HFFc6 (cell line): ENCODE measurements at regions not wholly inside any gene's neighbourhood (a gene's known extent, or its start where the extent isn't known, plus 50 kb on each side); places are given as distances from the start of the nearest gene placed in this dataset.

Experiments
- DNase-seq: peaks from one replicate; pipeline ENCODE4 v3.0.0-alpha.2; 2018
- H3K27ac Mint-ChIP-seq: 2 replicates; pipeline ENCODE4 v1.8.0; 2020; ENCODE audit warnings: mild to moderate bottlenecking, mixed read lengths
- H3K27me3 Mint-ChIP-seq: 2 replicates; pipeline ENCODE4 v1.8.0; 2021; ENCODE audit warnings: mild to moderate bottlenecking, moderate library complexity, mixed read lengths; ENCODE audit not compliant: insufficient read depth
- H3K36me3 Mint-ChIP-seq: 2 replicates; pipeline ENCODE4 v1.8.0; 2021; ENCODE audit warnings: low read depth, mixed read lengths
- H3K4me1 Mint-ChIP-seq: 2 replicates; pipeline ENCODE4 v1.8.0; 2020; ENCODE audit warnings: low read depth, mixed read lengths
- H3K4me3 Mint-ChIP-seq: 2 replicates; pipeline ENCODE4 v1.8.0; 2020; ENCODE audit warnings: mild to moderate bottlenecking, moderate library complexity, mixed read lengths
- H3K9me3 Mint-ChIP-seq: 2 replicates; pipeline ENCODE4 v1.8.0; 2020; ENCODE audit warnings: mild to moderate bottlenecking, mixed read lengths
- CTCF ChIP-seq: fragments of 200-600 bp; sonication (generic); IDR thresholded peaks from 2 replicates; pipeline ENCODE4 v1.5.0; 2021; ENCODE audit warnings: antibody characterized with exemption, mild to moderate bottlenecking

DNA sequence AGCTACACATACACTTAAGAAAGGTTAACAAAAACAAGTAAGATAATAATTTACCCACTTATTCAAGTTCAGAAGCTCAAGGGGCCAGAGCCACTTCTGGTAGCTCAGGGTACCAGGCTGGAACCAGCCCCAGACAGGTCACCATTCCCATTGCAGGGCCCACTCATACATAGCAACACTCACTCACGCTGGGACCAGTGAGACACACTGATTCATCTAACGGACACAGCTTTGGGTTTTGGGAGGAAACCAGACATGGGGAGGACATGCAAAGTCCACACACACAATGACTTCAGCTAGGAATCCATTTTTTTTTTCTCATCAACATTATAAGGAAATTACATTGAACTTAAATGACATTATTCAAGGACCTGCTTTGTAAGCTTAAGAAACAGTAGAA is 169.1 kb downstream of the ZC3H11B start:
- peaks cover 8% of the 10 kb centered on the region; the same call in 1 of the 2 replicates for H3K9me3 Mint-ChIP-seq
- H3K4me3 Mint-ChIP-seq: no peak overlapping the region
- peaks cover 3% of the 10 kb centered on the region for H3K27me3 Mint-ChIP-seq
- H3K27ac Mint-ChIP-seq: no peak overlapping the region
- H3K36me3 Mint-ChIP-seq: no peaks in the 10 kb centered on the region
- TF ChIP-seq CTCF: no peak
- DNase-seq: no peak
- H3K4me1 Mint-ChIP-seq: peaks cover 17% of the 10 kb centered on the region; the same call in 1 of the 2 replicates

- no peak for TF ChIP-seq CTCF
- H3K4me3 Mint-ChIP-seq: no peak overlapping the region
- H3K36me3 Mint-ChIP-seq: no peaks in the 10 kb centered on the region
- peaks cover 3% of the 10 kb centered on the region for H3K27me3 Mint-ChIP-seq
- H3K4me1 Mint-ChIP-seq: peaks cover 17% of the 10 kb centered on the region; the same call in 1 of the 2 replicates
- DNase-seq: peak; percentile 53
- H3K27ac Mint-ChIP-seq: no peak overlapping the region
- peaks cover 8% of the 10 kb centered on the region; the same call in 1 of the 2 replicates for H3K9me3 Mint-ChIP-seq
Observed at GRCh38 chr1:219442611-219443061, 170.3 kb downstream of the ZC3H11B start.

DNA sequence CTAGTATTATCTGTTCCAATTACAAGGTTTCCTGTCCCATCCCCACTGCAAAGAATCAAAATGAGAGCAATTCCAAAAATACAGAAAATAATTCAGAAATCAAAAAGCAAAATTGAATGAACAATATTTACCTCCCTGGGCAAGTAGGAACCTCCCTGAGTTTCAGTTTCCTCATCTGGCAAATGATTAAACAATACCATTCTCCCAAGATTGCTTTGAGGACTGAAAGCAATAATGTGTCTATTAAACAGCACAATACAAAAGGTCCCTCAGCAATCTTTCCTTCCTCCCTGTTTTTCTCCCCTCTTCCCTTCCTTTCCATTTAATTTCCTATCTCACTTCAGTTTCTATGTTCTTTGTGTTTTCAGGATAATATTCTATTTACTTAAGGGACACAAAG is 171.0 kb downstream of the ZC3H11B start:
- Mint-ChIP-seq H3K4me1 (peaks cover 17% of the 10 kb centered on the region; the same call in 1 of the 2 replicates), H3K36me3 (no peaks in the 10 kb centered on the region), H3K27me3 (peaks cover 3% of the 10 kb centered on the region), H3K9me3 (peaks cover 8% of the 10 kb centered on the region; the same call in 1 of the 2 replicates), H3K4me3 (no peak overlapping the region), H3K27ac (no peak overlapping the region)
- no peak for DNase-seq
- no peak for TF ChIP-seq CTCF

DNA sequence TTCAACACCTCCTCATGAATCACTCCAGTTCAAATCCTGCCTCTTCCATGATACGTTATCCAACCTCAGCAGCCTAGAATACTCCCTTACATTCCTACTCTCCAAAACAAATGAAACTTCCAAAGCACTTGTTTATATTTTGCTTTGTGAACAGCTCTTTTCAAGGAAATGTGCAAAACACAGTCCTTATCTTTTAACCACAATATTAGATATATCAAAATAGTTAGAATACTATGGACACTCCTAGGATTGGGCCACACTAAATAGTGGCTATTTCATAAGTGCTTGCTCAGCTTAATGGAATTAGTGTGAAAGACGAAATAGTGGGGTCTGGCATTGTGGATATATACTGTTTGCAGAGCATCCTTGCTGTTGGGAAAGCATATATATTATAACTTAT is 173.5 kb downstream of the ZC3H11B start:
- no peak for DNase-seq
- Mint-ChIP-seq H3K4me3 (no peak overlapping the region), H3K9me3 (peaks cover 11% of the 10 kb centered on the region; the same call in 1 of the 2 replicates), H3K27me3 (peaks cover 5% of the 10 kb centered on the region), H3K4me1 (peaks cover 15% of the 10 kb centered on the region; the same call in 1 of the 2 replicates), H3K36me3 (no peaks in the 10 kb centered on the region), H3K27ac (no peak overlapping the region)
- TF ChIP-seq CTCF: no peak

DNA sequence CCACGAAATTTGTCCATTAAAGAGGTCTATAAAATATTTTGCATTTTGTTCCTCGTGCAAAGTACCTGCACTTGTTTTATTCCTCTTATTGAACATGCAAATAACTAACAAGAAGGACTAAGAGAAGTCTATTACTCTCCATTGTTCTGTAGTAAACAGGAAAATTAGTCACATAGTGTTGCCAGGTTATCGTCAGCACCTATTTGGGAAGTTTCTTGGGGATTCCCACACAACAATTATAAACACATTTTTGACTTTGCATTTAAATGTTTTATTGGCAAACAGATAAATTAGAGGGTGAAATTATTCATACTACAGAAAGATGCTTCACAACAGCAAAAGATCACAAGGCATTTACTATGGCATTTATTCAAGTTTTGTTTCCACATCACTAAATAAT is 174.5 kb downstream of the ZC3H11B start:
- Mint-ChIP-seq H3K4me1 (peaks cover 11% of the 10 kb centered on the region; the same call in 1 of the 2 replicates), H3K4me3 (no peak overlapping the region)
- no peak for DNase-seq

More for the DNA sequence above, 174.5 kb downstream of the ZC3H11B start:
- Mint-ChIP-seq H3K27ac (no peak overlapping the region), H3K36me3 (no peaks in the 10 kb centered on the region), H3K27me3 (peaks cover 5% of the 10 kb centered on the region), H3K9me3 (peaks cover 11% of the 10 kb centered on the region; the same call in 1 of the 2 replicates)
- TF ChIP-seq CTCF: no peak
